ENCODE measurements at regions not wholly inside any gene's neighbourhood (a gene's known extent, or its start where the extent isn't known, plus 50 kb on each side); places are given as distances from the start of the nearest gene placed in this dataset.

DNA sequence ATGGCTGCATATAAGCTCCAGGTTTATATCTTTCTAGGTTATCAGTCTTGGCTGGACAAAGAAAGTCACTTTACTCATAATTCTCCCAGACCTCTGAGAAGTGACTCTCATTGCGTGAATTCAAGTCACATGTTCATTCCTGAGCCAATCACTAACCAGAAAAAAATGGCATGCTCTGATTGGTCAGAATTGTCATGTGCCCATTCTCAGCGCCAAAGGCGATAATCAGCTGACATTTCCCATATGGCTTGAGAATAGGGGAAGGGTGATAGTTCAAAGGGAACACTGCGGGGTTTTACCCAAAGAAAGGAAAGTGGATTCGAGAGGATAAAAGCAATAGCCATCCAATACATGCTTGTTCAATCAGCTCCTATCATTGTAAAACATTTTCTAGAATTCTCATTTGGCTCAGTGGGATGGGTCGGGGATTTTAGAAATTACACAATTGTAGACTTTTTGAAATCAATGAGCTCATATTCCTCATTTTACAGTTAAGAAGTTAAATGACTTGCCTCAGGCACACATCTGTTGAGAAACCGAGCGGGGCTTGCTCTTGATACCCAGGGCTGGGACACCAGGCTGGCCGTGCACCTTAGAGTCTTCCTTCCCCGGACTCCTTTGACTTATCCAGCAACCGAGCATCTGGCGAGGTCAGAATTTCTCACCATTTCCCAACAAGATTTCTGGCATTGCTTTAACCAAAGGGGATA is 454.0 kb upstream of the TBX3 start:
- no peak for TF ChIP-seq ZNF274 (IDR thresholded peaks at IDR 0.05; ENCODE audit: low read depth, low read length)
- no peak for TF ChIP-seq SUZ12 (IDR thresholded peaks at IDR 0.05; ENCODE audit: extremely low read depth, insufficient read depth, insufficient read length)

All from NT2/D1 (cell line).